ENCODE measurements at regions not wholly inside any gene's neighbourhood (a gene's known extent, or its start where the extent isn't known, plus 50 kb on each side); places are given as distances from the start of the nearest gene placed in this dataset.

GRCh38 chr1:204001166-204001901 is 71.6 kb upstream of the SOX13 start:
- no peaks in the 10 kb centered on the region for H3K27me3 Mint-ChIP-seq (ENCODE audit: insufficient read depth, low read depth)
- no peak for DNase-seq (ENCODE audit: low spot score)

GRCh38 chr1:204002614-204003013 is 70.3 kb upstream of the SOX13 start:
- no peak overlapping the region for H3K9ac ChIP-seq
- peaks cover 16% of the 10 kb centered on the region for H3K9me3 Mint-ChIP-seq
- no peak for DNase-seq (ENCODE audit: low spot score)
- H3K27ac ChIP-seq = no peak overlapping the region
- H3K4me3 Mint-ChIP-seq = no peak overlapping the region
- peaks cover 4% of the 10 kb centered on the region for H3K36me3 Mint-ChIP-seq
- H3K36me3 ChIP-seq = peaks cover 4% of the 10 kb centered on the region
- no peaks in the 10 kb centered on the region for H3K79me2 ChIP-seq (ENCODE audit: low read depth)
- peaks cover 4% of the 10 kb centered on the region for H3K9me3 ChIP-seq (ENCODE audit: low read depth)
- H4K20me1 ChIP-seq (ENCODE audit: low read depth) = no peaks in the 10 kb centered on the region
- no peak overlapping the region for H3K4me3 ChIP-seq
- H2AFZ ChIP-seq (replicated peaks) = no peak overlapping the region
- H3K4me2 ChIP-seq = no peak overlapping the region
- H3K27me3 Mint-ChIP-seq (ENCODE audit: insufficient read depth, low read depth) = no peaks in the 10 kb centered on the region
- no peak for TF ChIP-seq EZH2 (IDR thresholded peaks at IDR 0.05)
- TF ChIP-seq CTCF (IDR thresholded peaks at IDR 0.05) = no peak
- TF ChIP-seq EZH2phosphoT487 (IDR thresholded peaks at IDR 0.05) = no peak
- H3K4me1 ChIP-seq = peaks cover 9% of the 10 kb centered on the region
- no peaks in the 10 kb centered on the region for H3K27me3 ChIP-seq
- H3K27ac Mint-ChIP-seq = no peak overlapping the region
- peaks cover 3% of the 10 kb centered on the region for H3K4me1 Mint-ChIP-seq
- peaks cover 4% of the 10 kb centered on the region for H3F3A ChIP-seq (ENCODE audit: low read depth)

More at GRCh38 chr1:204001166-204001901, 71.6 kb upstream of the SOX13 start:
- H3K4me3 ChIP-seq = no peak overlapping the region
- no peak overlapping the region for H3K4me2 ChIP-seq
- Mint-ChIP-seq H3K4me1 (peaks cover 16% of the 10 kb centered on the region), H3K9me3 (peaks cover 16% of the 10 kb centered on the region), H3K4me3 (no peak overlapping the region), H3K36me3 (peaks cover 4% of the 10 kb centered on the region), H3K27ac (no peak overlapping the region)
- peaks cover 4% of the 10 kb centered on the region for H3K36me3 ChIP-seq
- H3K27ac ChIP-seq = no peak overlapping the region
- no peaks in the 10 kb centered on the region for H4K20me1 ChIP-seq (ENCODE audit: low read depth)
- H3K9ac ChIP-seq = no peak overlapping the region
- H3K79me2 ChIP-seq (ENCODE audit: low read depth) = no peaks in the 10 kb centered on the region
- peaks cover 17% of the 10 kb centered on the region for H3K4me1 ChIP-seq
- H3K27me3 ChIP-seq = no peaks in the 10 kb centered on the region
- peaks cover 4% of the 10 kb centered on the region for H3K9me3 ChIP-seq (ENCODE audit: low read depth)
- H3F3A ChIP-seq (ENCODE audit: low read depth) = peaks cover 17% of the 10 kb centered on the region
- H2AFZ ChIP-seq (replicated peaks) = no peak overlapping the region
- no peak for TF ChIP-seq EZH2phosphoT487 (IDR thresholded peaks at IDR 0.05)
- TF ChIP-seq CTCF (IDR thresholded peaks at IDR 0.05) = no peak
- TF ChIP-seq EZH2 (IDR thresholded peaks at IDR 0.05) = no peak

- Histone ChIP-seq H3K4me2 (no peak overlapping the region), H3K9me3 (ENCODE audit: low read depth) (peaks cover 4% of the 10 kb centered on the region), H3F3A (ENCODE audit: low read depth) (no peaks in the 10 kb centered on the region), H4K20me1 (ENCODE audit: low read depth) (no peaks in the 10 kb centered on the region), H3K27me3 (no peaks in the 10 kb centered on the region), H3K79me2 (ENCODE audit: low read depth) (no peaks in the 10 kb centered on the region), H3K9ac (no peak overlapping the region), H3K4me3 (no peak overlapping the region), H3K27ac (no peak overlapping the region), H3K36me3 (peaks cover 4% of the 10 kb centered on the region), H2AFZ (replicated peaks) (no peak overlapping the region), H3K4me1 (peaks cover 6% of the 10 kb centered on the region)
- Mint-ChIP-seq H3K9me3 (peaks cover 16% of the 10 kb centered on the region), H3K36me3 (peaks cover 4% of the 10 kb centered on the region), H3K4me1 (no peaks in the 10 kb centered on the region), H3K27me3 (ENCODE audit: insufficient read depth, low read depth) (no peaks in the 10 kb centered on the region), H3K4me3 (no peak overlapping the region), H3K27ac (no peak overlapping the region)
- TF ChIP-seq EZH2 (IDR thresholded peaks at IDR 0.05) (no peak), EZH2phosphoT487 (IDR thresholded peaks at IDR 0.05) (no peak), CTCF (IDR thresholded peaks at IDR 0.05) (no peak)
- DNase-seq (ENCODE audit: low spot score) = no peak
Observed at GRCh38 chr1:204003536-204003935, 69.4 kb upstream of the SOX13 start.
